NCI-H524 (cell line): ENCODE measurements at regions not wholly inside any gene's neighbourhood (a gene's known extent, or its start where the extent isn't known, plus 50 kb on each side); places are given as distances from the start of the nearest gene placed in this dataset.

Experiments used
- DNase-seq, 2 experiments: peaks; one replicate each; lab custom pipeline; 2025; lab: John Stamatoyannopoulos, UW

- no peak for DNase-seq
These were observed 506.0 kb upstream of the FMR1 start for GRCh38 chrX:147405764-147406163.

GRCh38 chrX:147403040-147403439 is 508.7 kb upstream of the FMR1 start:
- DNase-seq = no peak

GRCh38 chrX:147378767-147379166 is 533.0 kb upstream of the FMR1 start:
- DNase-seq = no peak

GRCh38 chrX:147377728-147378127 is 534.0 kb upstream of the FMR1 start:
- no peak for DNase-seq

GRCh38 chrX:147376601-147377422 is 534.9 kb upstream of the FMR1 start:
- peak; percentile 66 to 82 for DNase-seq

GRCh38 chrX:147364896-147365295 is 546.8 kb upstream of the FMR1 start:
- DNase-seq = no peak

GRCh38 chrX:147351644-147352043 is 537.1 kb upstream of the CXorf51A start:
- no peak for DNase-seq

- DNase-seq = no peak
These were observed 528.9 kb upstream of the CXorf51A start for GRCh38 chrX:147343467-147343866.

- no peak for DNase-seq
These were observed 527.7 kb upstream of the CXorf51A start for GRCh38 chrX:147342197-147342596.

GRCh38 chrX:147340947-147341346 is 526.4 kb upstream of the CXorf51A start:
- DNase-seq = no peak

- DNase-seq = no peak
These were observed 519.3 kb upstream of the CXorf51A start for GRCh38 chrX:147333821-147334220.

GRCh38 chrX:147322496-147322895 is 508.0 kb upstream of the CXorf51A start:
- no peak for DNase-seq

GRCh38 chrX:147315483-147315882 is 500.9 kb upstream of the CXorf51A start:
- DNase-seq = no peak
